H1 (cell line): ENCODE measurements at regions not wholly inside any gene's neighbourhood (a gene's known extent, or its start where the extent isn't known, plus 50 kb on each side); places are given as distances from the start of the nearest gene placed in this dataset.

Experiments used
- CTCF ChIA-PET: fragments of 300-600 bp; sonication (Branson Sonifier 250); formaldehyde crosslinking; loops from one replicate; lab custom pipeline; 2021; ENCODE audit not compliant: partially characterized antibody; lab: Charles Lee
- POLR2A ChIA-PET: fragments of 300-600 bp; sonication (Branson Sonifier 250); formaldehyde crosslinking; loops from one replicate; lab custom pipeline; 2021; ENCODE audit warnings: inconsistent platforms; ENCODE audit not compliant: partially characterized antibody; lab: Charles Lee
- DNase-seq, 2 experiments: peaks; one replicate each; pipeline versions ENCODE4 v3.0.0 to v3.0.0-alpha.2; 2010 to 2022; ENCODE audit warnings: low spot score in 2 of 2, low read depth in 1 of 2, mixed read lengths in 1 of 2
- FAIRE-seq: peaks from 2 replicates; lab custom pipeline; 2011; peaks lifted over from hg19 to GRCh38; lab: Jason Lieb, UNC
- H2AFZ ChIP-seq: 2 replicates; pipeline ENCODE4 v1.8.1; 2012; ENCODE audit warnings: low read length, inconsistent platforms
- H2AK5ac ChIP-seq: 2 replicates; pipeline ENCODE4 v1.6.1; 2013; ENCODE audit warnings: low read depth, low read length
- H2BK120ac ChIP-seq: replicated peaks from 2 replicates; pipeline ENCODE3; 2013; ENCODE audit warnings: low read depth, low read length, inconsistent platforms
- H2BK12ac ChIP-seq: 2 replicates; pipeline ENCODE4 v1.6.1; 2013; ENCODE audit warnings: low read depth, low read length
- H2BK15ac ChIP-seq: 2 replicates; pipeline ENCODE4 v1.6.1; 2013; ENCODE audit warnings: low read length
- H2BK20ac ChIP-seq: 2 replicates; pipeline ENCODE4 v1.6.1; 2013; ENCODE audit warnings: low read length
- H2BK5ac ChIP-seq: 2 replicates; pipeline ENCODE4 v1.6.1; 2013; ENCODE audit warnings: low read depth, low read length
- H3K14ac ChIP-seq: 2 replicates; pipeline ENCODE4 v1.6.1; 2013; ENCODE audit warnings: inconsistent platforms; ENCODE audit not compliant: insufficient read length
- H3K18ac ChIP-seq: 2 replicates; pipeline ENCODE4 v1.6.1; 2013; ENCODE audit warnings: low read length; ENCODE audit errors: extremely low read depth
- H3K23ac ChIP-seq: 2 replicates; pipeline ENCODE4 v1.6.1; 2013; ENCODE audit warnings: inconsistent platforms; ENCODE audit not compliant: insufficient read length
- H3K23me2 ChIP-seq: 2 replicates; pipeline ENCODE4 v1.6.1; 2013; ENCODE audit warnings: low read depth, low read length
- H3K27ac ChIP-seq: 2 replicates; pipeline ENCODE4 v1.6.1; 2011; ENCODE audit warnings: low read depth, low read length, inconsistent platforms
- H3K27me3 ChIP-seq, 4 experiments: replicated peaks in 1 of 4; 1 replicate in 1 of 4; 2 replicates in 3 of 4; pipeline versions ENCODE4 v1.6.1 to v1.8.1; 2011 to 2013; ENCODE audit warnings: low read length in 3 of 4, mild to moderate bottlenecking in 3 of 4, inconsistent platforms in 2 of 4, mixed read lengths in 2 of 4, moderate library complexity in 1 of 4; ENCODE audit not compliant: control insufficient read depth in 3 of 4, insufficient read depth in 3 of 4; ENCODE audit errors: extremely low read depth in 1 of 4
- H3K36me3 ChIP-seq, 4 experiments: 2 replicates each; pipeline versions ENCODE4 v1.6.1 to v1.8.1; 2011 to 2013; ENCODE audit warnings: mild to moderate bottlenecking in 4 of 4, low read length in 3 of 4, moderate library complexity in 2 of 4, control low read depth in 1 of 4, inconsistent platforms in 1 of 4; ENCODE audit not compliant: insufficient read depth in 4 of 4, control insufficient read depth in 2 of 4
- H3K4ac ChIP-seq: replicated peaks from 2 replicates; pipeline ENCODE3; 2013; ENCODE audit warnings: low read length, low read depth, mixed read lengths, inconsistent platforms; ENCODE audit not compliant: insufficient read length
- H3K4me1 ChIP-seq, 4 experiments: replicated peaks in 1 of 4; 1 replicate in 1 of 4; 2 replicates in 3 of 4; pipeline versions ENCODE4 v1.6.1 to v1.8.1; 2011 to 2013; ENCODE audit warnings: low read length in 3 of 4, inconsistent platforms in 2 of 4, mixed read lengths in 1 of 4; ENCODE audit not compliant: insufficient read depth in 4 of 4, control insufficient read depth in 3 of 4
- H3K4me2 ChIP-seq, 2 experiments: 2 replicates each; pipeline versions ENCODE4 v1.6.1 to v1.8.1; 2011 to 2013; ENCODE audit warnings: low read depth in 2 of 2, low read length in 2 of 2, control low read depth in 1 of 2, inconsistent platforms in 1 of 2, mild to moderate bottlenecking in 1 of 2; ENCODE audit not compliant: insufficient read depth in 1 of 2
- H3K4me3 ChIP-seq, 4 experiments: fragments of 200-600, 300-600 bp in 1 of 4; sonication (generic), shearing (Covaris generic), sonication (Bioruptor Twin) in 1 of 4; 2 replicates each; pipeline versions ENCODE4 v1.5.1 to v1.8.1; 2011 to 2016; ENCODE audit warnings: low read length in 4 of 4, low read depth in 3 of 4, control low read depth in 2 of 4, inconsistent platforms in 2 of 4, mild to moderate bottlenecking in 2 of 4, mixed read lengths in 1 of 4, moderate library complexity in 1 of 4; ENCODE audit not compliant: insufficient read depth in 2 of 4; ENCODE audit errors: extremely low read depth in 1 of 4
- H3K56ac ChIP-seq: replicated peaks from 2 replicates; pipeline ENCODE3; 2013; ENCODE audit warnings: low read depth, mild to moderate bottlenecking, mixed read lengths, low read length, inconsistent platforms; ENCODE audit not compliant: insufficient read length
- H3K79me1 ChIP-seq: 2 replicates; pipeline ENCODE4 v1.6.1; 2013; ENCODE audit warnings: low read depth, low read length, control low read depth
- H3K79me2 ChIP-seq, 2 experiments: 2 replicates each; pipeline versions ENCODE4 v1.6.1 to v1.8.1; 2012 to 2013; ENCODE audit warnings: low read length in 2 of 2, mild to moderate bottlenecking in 2 of 2, inconsistent platforms in 1 of 2; ENCODE audit not compliant: insufficient read depth in 2 of 2, control insufficient read depth in 1 of 2
- H3K9ac ChIP-seq, 4 experiments: replicated peaks in 1 of 4; 1 replicate in 1 of 4; 2 replicates in 3 of 4; pipeline versions ENCODE4 v1.6.1 to v1.8.1; 2011 to 2013; ENCODE audit warnings: low read depth in 3 of 4, low read length in 3 of 4, control low read depth in 2 of 4, mild to moderate bottlenecking in 2 of 4, moderate library complexity in 2 of 4, inconsistent platforms in 1 of 4; ENCODE audit errors: extremely low read depth in 1 of 4
- H3K9me3 ChIP-seq, 2 experiments: 2 replicates each; pipeline versions ENCODE4 v1.6.1 to v1.8.1; 2012 to 2013; ENCODE audit warnings: mild to moderate bottlenecking in 2 of 2, moderate library complexity in 2 of 2, control low read depth in 1 of 2, inconsistent platforms in 1 of 2, low read depth in 1 of 2, low read length in 1 of 2, mixed read lengths in 1 of 2; ENCODE audit not compliant: insufficient read depth in 2 of 2
- H4K20me1 ChIP-seq, 2 experiments: replicated peaks in 1 of 2; 2 replicates each; pipeline versions ENCODE3 to v1.8.1; 2011 to 2013; ENCODE audit warnings: inconsistent platforms in 2 of 2, low read length in 2 of 2, mild to moderate bottlenecking in 1 of 2; ENCODE audit not compliant: insufficient read depth in 2 of 2, control insufficient read depth in 1 of 2
- H4K5ac ChIP-seq: 2 replicates; pipeline ENCODE4 v1.6.1; 2013; ENCODE audit warnings: low read length, low read depth, mixed read lengths, inconsistent platforms; ENCODE audit not compliant: insufficient read length
- H4K8ac ChIP-seq: 2 replicates; pipeline ENCODE4 v1.8.0; 2013; ENCODE audit warnings: mild to moderate bottlenecking, moderate library complexity, low read length, inconsistent platforms; ENCODE audit not compliant: insufficient read depth; ENCODE audit errors: extremely low read depth
- H4K91ac ChIP-seq: replicated peaks from 2 replicates; pipeline ENCODE3; 2013; ENCODE audit warnings: low read length, mixed read lengths, inconsistent platforms; ENCODE audit not compliant: insufficient read length
- EZH2 ChIP-seq: fragments of 200-600 bp; sonication (generic); IDR thresholded peaks from 2 replicates; pipeline ENCODE4 v1.7.1; 2012; ENCODE audit warnings: low read depth, mild to moderate bottlenecking, moderate library complexity, low read length, inconsistent platforms; ENCODE audit not compliant: severe bottlenecking
- MAFK ChIP-seq: IDR thresholded peaks from 2 replicates; pipeline ENCODE4 v1.6.1; 2012; ENCODE audit warnings: low read depth, mild to moderate bottlenecking, improper control_type of control experiment, low read length
- POLR2AphosphoS5 ChIP-seq: IDR thresholded peaks from 2 replicates; pipeline ENCODE4 v1.6.1; 2011; ENCODE audit warnings: low read depth, low read length
- WGBS, 2 experiments: shearing (Covaris generic) in 1 of 2; methylation state at CpG; one replicate each; pipeline versions ENCODE4 v1.1.6 to v1.1.7; 2013 to 2015; ENCODE audit warnings: low lambda C conversion rate in 2 of 2, mixed read lengths in 2 of 2, inconsistent platforms in 1 of 2, low coverage in 1 of 2, missing lambda C conversion rate in 1 of 2; ENCODE audit not compliant: insufficient replicate concordance in 2 of 2, insufficient coverage in 1 of 2, insufficient read length in 1 of 2; ENCODE audit errors: extremely low coverage in 1 of 2, missing lambda C conversion rate in 1 of 2; 5-methylcytosine and 5-hydroxymethylcytosine counted together
- TF ChIP-seq, protein P1 (sequence below): IDR thresholded peaks from 2 replicates; pipeline ENCODE4 v1.6.1; 2011; ENCODE audit warnings: low read length, improper control_type of control experiment

- no peak overlapping the region for H2BK12ac ChIP-seq
- no peaks in the 10 kb centered on the region; a peak in 1 of 7 replicates for H3K27me3 ChIP-seq
- H2BK5ac ChIP-seq, result no peak overlapping the region
- no peak overlapping the region for H2BK15ac ChIP-seq
- H3K18ac ChIP-seq, result no peak overlapping the region
- FAIRE-seq, result no peak
- H2BK20ac ChIP-seq, result no peak overlapping the region
- no peak overlapping the region for H3K23ac ChIP-seq
- H4K5ac ChIP-seq, result no peak overlapping the region
- no peak overlapping the region for H3K27ac ChIP-seq
- no peak overlapping the region for H2AK5ac ChIP-seq
- H3K23me2 ChIP-seq, result no peaks in the 10 kb centered on the region
- H3K9ac ChIP-seq, result no peak overlapping the region
- no peak overlapping the region for H3K56ac ChIP-seq
- H3K79me2 ChIP-seq, result no peaks in the 10 kb centered on the region
- no peak overlapping the region for H3K4me2 ChIP-seq
- no peak overlapping the region for H2BK120ac ChIP-seq
- H2AFZ ChIP-seq, result no peak overlapping the region
- CTCF ChIA-PET, result interaction anchor here (0.7 kb wide), 1 partner anchor 214 kb away, joined by 3 read pairs; no protein-coding TSS in a partner anchor
- H3K4ac ChIP-seq, result no peak overlapping the region
- H3K9me3 ChIP-seq, result peaks cover 4 to 14% of the 10 kb centered on the region in 2 experiments; a peak in 3 of 4 replicates
- no peak overlapping the region for H4K8ac ChIP-seq
- no peak for DNase-seq
- no peaks in the 10 kb centered on the region for H3K79me1 ChIP-seq
- H3K4me1 ChIP-seq, result no peaks in the 10 kb centered on the region
- WGBS, 2 experiments, result 93% methylated on average over 3 of the region's 3 CpGs; no CpG with 5 or more reads in 1 of the 2 experiments
- H4K91ac ChIP-seq, result no peak overlapping the region
- no peaks in the 10 kb centered on the region for H4K20me1 ChIP-seq
- no peak overlapping the region for H3K4me3 ChIP-seq
- POLR2A ChIA-PET, result no interaction called here
- no peaks in the 10 kb centered on the region for H3K36me3 ChIP-seq
- H3K14ac ChIP-seq, result no peak overlapping the region
- no peak for TF ChIP-seq MAFK
- TF ChIP-seq, protein P1, sequence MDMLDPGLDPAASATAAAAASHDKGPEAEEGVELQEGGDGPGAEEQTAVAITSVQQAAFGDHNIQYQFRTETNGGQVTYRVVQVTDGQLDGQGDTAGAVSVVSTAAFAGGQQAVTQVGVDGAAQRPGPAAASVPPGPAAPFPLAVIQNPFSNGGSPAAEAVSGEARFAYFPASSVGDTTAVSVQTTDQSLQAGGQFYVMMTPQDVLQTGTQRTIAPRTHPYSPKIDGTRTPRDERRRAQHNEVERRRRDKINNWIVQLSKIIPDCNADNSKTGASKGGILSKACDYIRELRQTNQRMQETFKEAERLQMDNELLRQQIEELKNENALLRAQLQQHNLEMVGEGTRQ, result no peak
- TF ChIP-seq EZH2, result no peak
- TF ChIP-seq POLR2AphosphoS5, result no peak
These were observed 146.5 kb downstream of the TWIST2 start for GRCh38 chr2:238994432-238994831.
